Immature natural killer cell (primary cell): ENCODE measurements at regions not wholly inside any gene's neighbourhood (a gene's known extent, or its start where the extent isn't known, plus 50 kb on each side); places are given as distances from the start of the nearest gene placed in this dataset.
"Not testable (repeated sequence)": the region's sequence is repeated elsewhere in the genome, so short reads cannot be mapped to it uniquely, and the experiment has no call there.

Experiments used
- DNase-seq, 3 donors: peaks; one replicate each; pipeline ENCODE4 v3.0.0; 2022; ENCODE audit warnings: mixed read lengths in 1 of 3
- H3K27ac Mint-ChIP-seq, 6 donors: one replicate each; pipeline ENCODE4 v1.8.0; 2020; ENCODE audit warnings: mixed read lengths in 6 of 6, mild to moderate bottlenecking in 5 of 6, inconsistent platforms in 4 of 6, moderate library complexity in 3 of 6
- H3K27me3 Mint-ChIP-seq, 3 donors: one replicate each; pipeline ENCODE4 v1.8.0; 2020 to 2021; ENCODE audit warnings: low read depth in 3 of 3, mild to moderate bottlenecking in 3 of 3, mixed read lengths in 3 of 3, moderate library complexity in 3 of 3, inconsistent platforms in 1 of 3
- H3K36me3 Mint-ChIP-seq, 3 donors: one replicate each; pipeline ENCODE4 v1.8.0; 2020; ENCODE audit warnings: mixed read lengths in 3 of 3, inconsistent platforms in 2 of 3, mild to moderate bottlenecking in 2 of 3
- H3K4me1 Mint-ChIP-seq, 2 donors: one replicate each; pipeline ENCODE4 v1.8.0; 2020; ENCODE audit warnings: inconsistent platforms in 2 of 2, mild to moderate bottlenecking in 2 of 2, mixed read lengths in 2 of 2, moderate library complexity in 1 of 2
- H3K4me3 Mint-ChIP-seq, 5 donors: one replicate each; pipeline ENCODE4 v1.8.0; 2020; ENCODE audit warnings: mild to moderate bottlenecking in 5 of 5, mixed read lengths in 5 of 5, inconsistent platforms in 3 of 5, moderate library complexity in 3 of 5
- H3K9me3 Mint-ChIP-seq, 6 donors: one replicate each; pipeline ENCODE4 v1.8.0; 2020; ENCODE audit warnings: mild to moderate bottlenecking in 6 of 6, mixed read lengths in 6 of 6, inconsistent platforms in 4 of 6, moderate library complexity in 3 of 6

DNA sequence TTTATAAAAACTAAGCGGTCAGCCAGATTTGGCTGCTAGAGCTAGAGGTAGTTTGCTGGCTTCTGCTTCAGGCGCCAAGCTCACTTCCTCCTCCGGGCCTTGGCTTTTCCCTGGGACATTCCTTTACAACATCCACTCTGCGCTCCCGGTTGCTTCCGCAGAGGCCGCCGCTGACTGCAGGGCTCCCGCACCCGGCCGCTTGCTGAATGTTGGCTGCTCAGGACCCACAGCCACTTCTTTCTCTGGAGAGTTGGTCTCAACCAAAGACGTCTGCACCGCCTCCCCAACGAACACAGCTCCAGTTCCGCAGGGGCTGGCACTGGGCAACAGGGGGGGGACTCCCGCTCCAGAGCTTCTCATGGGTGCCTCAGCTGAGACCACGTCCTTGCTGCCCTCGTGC, 282.8 kb downstream of the TFAP2C start:
- H3K27me3 Mint-ChIP-seq = peaks cover 4 to 14% (median 4%) of the 10 kb centered on the region in 3 donors
- H3K4me1 Mint-ChIP-seq = no peaks in the 10 kb centered on the region
- H3K36me3 Mint-ChIP-seq = no peaks in the 10 kb centered on the region
- H3K9me3 Mint-ChIP-seq = no peaks in the 10 kb centered on the region
- DNase-seq = no peak
- no peak overlapping the region for H3K4me3 Mint-ChIP-seq
- no peak overlapping the region for H3K27ac Mint-ChIP-seq

DNA sequence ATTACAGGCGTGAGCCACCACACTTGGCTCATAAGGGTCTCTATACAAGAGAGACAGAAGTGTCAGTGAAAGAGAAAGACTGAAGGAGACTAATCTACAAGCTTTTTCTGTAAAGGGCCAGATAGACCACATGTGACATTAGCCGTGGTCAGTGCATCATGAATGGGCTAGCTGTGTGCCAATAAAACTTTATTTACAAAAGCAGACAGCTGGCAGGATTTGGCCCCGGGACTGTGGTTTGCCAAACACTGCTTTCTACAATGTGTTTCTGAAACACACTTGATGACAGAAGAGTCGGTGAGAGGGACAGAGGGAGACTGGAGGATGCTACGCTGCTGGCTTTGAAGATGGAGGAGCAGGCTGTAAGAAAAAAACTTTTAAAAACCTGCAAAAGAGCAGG, 285.4 kb downstream of the TFAP2C start:
- DNase-seq = no peak
- Mint-ChIP-seq H3K36me3 (no peaks in the 10 kb centered on the region), H3K4me3 (no peak overlapping the region), H3K27me3 (peaks cover 3 to 13% (median 4%) of the 10 kb centered on the region in 3 donors), H3K27ac (no peak overlapping the region), H3K4me1 (no peaks in the 10 kb centered on the region), H3K9me3 (no peaks in the 10 kb centered on the region)

GRCh38 chr20:56916345-56916622, 287.2 kb downstream of the TFAP2C start:
- H3K27ac Mint-ChIP-seq = no peak overlapping the region
- no peaks in the 10 kb centered on the region for H3K36me3 Mint-ChIP-seq
- peaks cover 3 to 9% (median 6%) of the 10 kb centered on the region in 3 donors for H3K27me3 Mint-ChIP-seq
- H3K9me3 Mint-ChIP-seq = no peaks in the 10 kb centered on the region
- H3K4me3 Mint-ChIP-seq = no peak overlapping the region
- no peaks in the 10 kb centered on the region for H3K4me1 Mint-ChIP-seq
- DNase-seq = no peak

DNA sequence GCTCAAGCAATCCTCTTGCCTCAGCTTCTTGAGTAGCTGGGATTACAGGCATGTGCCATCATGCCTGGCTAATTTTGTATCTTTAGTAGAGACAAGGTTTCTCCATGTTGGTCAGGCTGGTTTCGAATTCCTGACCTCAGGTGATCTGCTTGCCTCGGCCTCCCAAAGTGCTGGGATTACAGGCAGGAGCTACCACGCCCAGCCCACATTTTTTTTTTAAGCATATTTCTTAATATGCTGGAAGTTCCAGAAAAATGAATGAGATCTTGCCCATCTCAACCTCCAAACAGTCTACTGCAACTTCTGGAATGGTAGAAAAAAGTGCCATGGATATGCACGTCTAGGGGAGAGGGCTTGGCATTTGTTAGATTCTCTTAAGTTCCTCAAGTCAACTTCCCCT, 290.9 kb downstream of the TFAP2C start:
- peaks cover 6 to 14% (median 8%) of the 10 kb centered on the region in 3 donors for H3K27me3 Mint-ChIP-seq
- H3K27ac Mint-ChIP-seq, H3K4me3 Mint-ChIP-seq, H3K9me3 Mint-ChIP-seq, DNase-seq, H3K4me1 Mint-ChIP-seq, H3K36me3 Mint-ChIP-seq: not testable (repeated sequence)

- H3K4me1 Mint-ChIP-seq = no peaks in the 10 kb centered on the region
- no peak for DNase-seq
- peaks cover 0 to 1% (median 0%) of the 10 kb centered on the region in 6 donors for H3K9me3 Mint-ChIP-seq
- H3K27me3 Mint-ChIP-seq = peaks cover 6 to 28% (median 18%) of the 10 kb centered on the region in 3 donors
- H3K36me3 Mint-ChIP-seq = no peaks in the 10 kb centered on the region
- no peak overlapping the region for H3K27ac Mint-ChIP-seq
- no peak overlapping the region for H3K4me3 Mint-ChIP-seq
These were observed 293.4 kb downstream of the TFAP2C start for GRCh38 chr20:56922497-56922896.

GRCh38 chr20:56924292-56925081, 295.4 kb downstream of the TFAP2C start:
- Mint-ChIP-seq H3K36me3 (no peaks in the 10 kb centered on the region), H3K27ac (no peak overlapping the region), H3K9me3 (peaks cover 0 to 1% (median 0%) of the 10 kb centered on the region in 6 donors), H3K27me3 (peaks cover 8 to 28% (median 15%) of the 10 kb centered on the region in 3 donors), H3K4me3 (no peak overlapping the region), H3K4me1 (no peaks in the 10 kb centered on the region)
- DNase-seq = no peak

- Mint-ChIP-seq H3K36me3 (no peaks in the 10 kb centered on the region), H3K4me1 (no peaks in the 10 kb centered on the region), H3K27ac (no peak overlapping the region), H3K9me3 (peaks cover 0 to 1% (median 0%) of the 10 kb centered on the region in 6 donors), H3K4me3 (no peak overlapping the region), H3K27me3 (peaks cover 8 to 30% (median 18%) of the 10 kb centered on the region in 3 donors)
- DNase-seq = no peak
These were observed 296.1 kb downstream of the TFAP2C start for GRCh38 chr20:56925082-56925830.

DNA sequence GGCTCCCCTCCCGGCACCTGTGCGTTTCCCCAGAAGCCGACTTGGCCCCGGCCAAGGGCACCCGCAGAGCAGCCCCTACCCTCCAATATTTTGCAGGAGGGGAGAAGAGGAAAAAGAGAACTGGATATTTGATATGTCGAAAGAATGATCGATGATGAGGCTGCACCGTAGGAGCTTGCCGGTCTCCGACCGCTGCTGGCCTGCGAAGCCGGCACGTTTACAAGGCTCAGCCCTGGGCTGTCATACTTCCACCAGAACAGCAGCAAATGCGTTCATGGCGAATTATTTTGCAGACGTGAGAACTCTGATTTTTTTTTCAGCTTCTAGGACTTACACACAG, 296.7 kb downstream of the TFAP2C start:
- no peak for DNase-seq
- no peaks in the 10 kb centered on the region for H3K36me3 Mint-ChIP-seq
- no peaks in the 10 kb centered on the region for H3K4me1 Mint-ChIP-seq
- peaks cover 8 to 30% (median 16%) of the 10 kb centered on the region in 3 donors for H3K27me3 Mint-ChIP-seq
- H3K9me3 Mint-ChIP-seq = peaks cover 0 to 1% (median 0%) of the 10 kb centered on the region in 6 donors
- H3K4me3 Mint-ChIP-seq = no peak overlapping the region
- H3K27ac Mint-ChIP-seq = no peak overlapping the region

DNA sequence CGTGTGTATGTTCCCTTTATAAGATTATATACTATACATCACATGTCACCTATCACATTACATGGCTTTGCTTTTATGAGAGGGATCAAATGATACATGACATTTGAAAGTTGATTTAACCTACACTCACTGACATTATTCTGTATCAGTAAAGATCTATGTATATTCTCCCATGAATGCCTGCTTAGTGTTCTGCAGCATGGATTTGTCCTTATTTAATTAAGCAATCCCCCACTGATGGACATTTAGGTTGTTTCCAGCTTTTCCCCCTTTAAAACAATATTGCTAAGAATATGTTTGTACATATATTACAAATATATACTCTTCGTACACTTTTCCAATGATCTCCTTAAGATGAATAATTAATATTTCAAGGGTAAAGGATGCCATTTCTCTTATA, 297.4 kb downstream of the TFAP2C start:
- H3K27me3 Mint-ChIP-seq = peaks cover 8 to 29% (median 16%) of the 10 kb centered on the region in 3 donors
- H3K9me3 Mint-ChIP-seq = peaks cover 0 to 1% (median 0%) of the 10 kb centered on the region in 6 donors
- no peak for DNase-seq
- H3K27ac Mint-ChIP-seq = no peak overlapping the region
- H3K4me1 Mint-ChIP-seq = no peaks in the 10 kb centered on the region
- no peaks in the 10 kb centered on the region for H3K36me3 Mint-ChIP-seq
- H3K4me3 Mint-ChIP-seq = no peak overlapping the region

DNA sequence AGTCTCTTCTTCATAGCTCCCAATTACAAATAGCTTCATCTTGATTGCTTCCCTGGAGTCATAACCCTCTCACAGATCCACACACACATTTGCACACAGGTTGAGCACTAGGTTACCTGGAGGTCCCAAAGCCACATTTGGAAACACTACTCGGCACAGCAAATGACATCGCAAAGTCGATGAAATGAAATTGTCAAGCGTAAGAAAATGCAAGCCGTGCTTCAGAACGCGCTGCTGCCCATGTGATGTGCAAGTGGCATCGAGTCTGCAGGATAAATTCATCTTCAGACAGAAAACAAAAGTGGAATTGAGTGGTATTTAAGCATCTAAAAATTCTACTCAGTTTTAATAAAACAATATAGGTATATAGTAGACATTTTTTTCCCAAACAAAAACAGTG, 298.0 kb downstream of the TFAP2C start:
- Mint-ChIP-seq H3K36me3 (no peaks in the 10 kb centered on the region), H3K27me3 (peaks cover 8 to 29% (median 13%) of the 10 kb centered on the region in 3 donors)

GRCh38 chr20:56928007-56928406, 298.9 kb downstream of the TFAP2C start:
- Mint-ChIP-seq H3K4me1 (no peaks in the 10 kb centered on the region), H3K27me3 (peaks cover 8 to 28% (median 13%) of the 10 kb centered on the region in 3 donors), H3K36me3 (no peaks in the 10 kb centered on the region), H3K9me3 (peaks cover 0 to 1% (median 0%) of the 10 kb centered on the region in 6 donors), H3K27ac (no peak overlapping the region), H3K4me3 (no peak overlapping the region)
- no peak for DNase-seq

More for the DNA sequence above, 298.0 kb downstream of the TFAP2C start:
- H3K9me3 Mint-ChIP-seq = peaks cover 0 to 1% (median 0%) of the 10 kb centered on the region in 6 donors
- no peak overlapping the region for H3K4me3 Mint-ChIP-seq
- no peaks in the 10 kb centered on the region for H3K4me1 Mint-ChIP-seq
- DNase-seq = no peak
- no peak overlapping the region for H3K27ac Mint-ChIP-seq

DNA sequence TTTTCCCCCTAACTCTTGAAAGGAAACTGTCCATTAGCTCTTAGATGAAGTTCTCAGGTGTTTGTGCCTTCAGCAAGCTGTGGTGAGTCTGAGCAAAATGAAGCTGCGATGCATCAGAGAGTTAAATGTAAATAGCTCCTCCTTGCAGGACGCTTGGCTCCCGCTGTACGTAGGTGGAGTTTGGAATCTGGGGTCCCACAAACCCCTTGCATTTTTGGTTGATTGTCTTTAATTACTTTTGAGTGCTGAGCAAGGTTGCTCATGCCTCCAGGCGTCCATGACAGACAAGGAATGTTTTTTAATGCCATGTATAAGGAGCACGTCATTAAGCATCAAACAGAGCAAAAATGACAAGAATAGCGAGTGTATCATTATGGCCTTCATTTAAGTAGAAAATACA, 300.5 kb downstream of the TFAP2C start:
- Mint-ChIP-seq H3K27me3 (peaks cover 5 to 22% (median 13%) of the 10 kb centered on the region in 3 donors), H3K4me1 (no peaks in the 10 kb centered on the region), H3K9me3 (peaks cover 0 to 1% (median 0%) of the 10 kb centered on the region in 6 donors), H3K27ac (no peak overlapping the region), H3K4me3 (no peak overlapping the region), H3K36me3 (no peaks in the 10 kb centered on the region)
- no peak for DNase-seq

DNA sequence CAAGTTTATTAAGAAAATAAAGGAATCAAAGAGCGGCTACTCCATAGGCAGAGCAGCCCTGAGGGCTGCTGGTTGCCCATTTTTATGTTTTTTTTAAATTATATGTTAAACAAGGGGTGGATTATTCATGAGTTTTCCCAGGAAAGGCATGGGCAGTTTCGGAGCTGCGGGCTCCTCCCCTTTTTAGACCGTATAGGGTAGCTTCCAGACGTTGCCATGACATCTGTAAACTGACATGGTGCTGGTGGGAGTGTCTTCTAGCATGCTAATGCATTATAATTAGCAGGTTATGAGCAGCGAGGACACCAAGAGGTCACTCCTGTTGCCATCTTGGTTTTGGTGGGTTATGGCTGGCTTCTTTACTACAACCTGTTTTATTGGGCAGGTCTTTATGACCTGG, 301.8 kb downstream of the TFAP2C start:
- Mint-ChIP-seq H3K4me1 (no peaks in the 10 kb centered on the region), H3K27me3 (peaks cover 3 to 18% (median 10%) of the 10 kb centered on the region in 3 donors), H3K27ac (no peak overlapping the region), H3K9me3 (peaks cover 0 to 1% (median 0%) of the 10 kb centered on the region in 6 donors), H3K36me3 (no peaks in the 10 kb centered on the region), H3K4me3 (no peak overlapping the region)
- no peak for DNase-seq

DNA sequence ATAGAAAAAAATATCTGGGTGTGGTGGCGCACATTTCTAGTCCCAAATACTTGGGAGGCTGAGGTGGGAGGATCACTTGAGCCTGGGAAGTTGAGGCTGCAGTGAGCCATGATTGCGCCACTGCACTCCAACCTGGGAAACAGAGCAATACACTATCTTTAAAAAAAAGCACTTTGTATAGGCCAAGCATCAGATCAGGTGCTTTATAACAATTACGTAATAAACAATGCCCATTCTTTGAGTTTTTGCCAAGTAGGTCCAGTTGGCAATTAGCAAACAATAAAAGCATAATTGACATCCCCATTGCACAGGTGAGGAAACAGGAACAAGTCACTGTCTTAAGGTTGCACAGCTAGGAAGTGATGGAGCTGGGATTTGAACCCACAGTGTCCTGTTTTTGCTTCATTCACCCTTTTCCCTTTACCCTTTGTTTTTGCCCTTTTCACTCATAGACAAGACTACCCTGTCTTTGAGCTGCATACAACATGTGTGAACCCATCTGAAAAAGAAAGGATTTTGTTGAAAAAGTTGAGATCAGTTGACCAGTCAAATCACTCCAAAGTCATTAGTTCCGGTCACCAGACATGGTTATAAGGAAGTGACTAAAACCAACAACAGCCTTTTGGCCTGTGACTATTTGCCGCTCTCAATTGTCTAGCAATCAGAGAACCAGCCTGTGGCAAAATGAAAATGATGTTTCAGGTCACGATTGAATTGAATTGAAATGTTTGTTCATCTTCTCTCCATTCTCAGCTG, 303.6 kb downstream of the TFAP2C start:
- Mint-ChIP-seq H3K36me3 (no peaks in the 10 kb centered on the region), H3K27me3 (peaks cover 3 to 5% (median 3%) of the 10 kb centered on the region in 3 donors), H3K4me3 (no peak overlapping the region), H3K9me3 (no peaks in the 10 kb centered on the region), H3K27ac (no peak overlapping the region), H3K4me1 (no peaks in the 10 kb centered on the region)
- no peak for DNase-seq
